H9 (cell line): ENCODE measurements at regions not wholly inside any gene's neighbourhood (a gene's known extent, or its start where the extent isn't known, plus 50 kb on each side); places are given as distances from the start of the nearest gene placed in this dataset.

ENCODE experiments used
- DNase-seq: peaks from one replicate; pipeline ENCODE4 v3.0.0-alpha.2; 2017
- H2AFZ ChIP-seq: one replicate; pipeline ENCODE4 v1.6.1; 2013; ENCODE audit warnings: mild to moderate bottlenecking, low read length, control low read depth, moderate library complexity
- H2AK5ac ChIP-seq: 2 replicates; pipeline ENCODE4 v1.6.1; 2013; ENCODE audit warnings: low read length, control low read depth, mixed read lengths; ENCODE audit not compliant: insufficient read length
- H2BK120ac ChIP-seq: one replicate; pipeline ENCODE4 v1.6.1; 2013; ENCODE audit warnings: low read depth, mild to moderate bottlenecking, low read length, control low read depth, inconsistent platforms; ENCODE audit not compliant: poor library complexity, severe bottlenecking
- H2BK12ac ChIP-seq: 2 replicates; pipeline ENCODE4 v1.6.1; 2013; ENCODE audit warnings: low read length, control low read depth, mixed read lengths, low read depth; ENCODE audit not compliant: insufficient read length
- H2BK15ac ChIP-seq: 2 replicates; pipeline ENCODE4 v1.6.1; 2013; ENCODE audit warnings: low read depth, low read length, control low read depth
- H2BK20ac ChIP-seq: one replicate; pipeline ENCODE4 v1.6.1; 2013; ENCODE audit warnings: low read depth, mild to moderate bottlenecking, low read length, control low read depth, inconsistent platforms; ENCODE audit not compliant: poor library complexity, severe bottlenecking
- H2BK5ac ChIP-seq: 2 replicates; pipeline ENCODE4 v1.6.1; 2013; ENCODE audit warnings: low read length, control low read depth, mixed read lengths; ENCODE audit not compliant: insufficient read length
- H3K14ac ChIP-seq: 2 replicates; pipeline ENCODE4 v1.6.1; 2013; ENCODE audit warnings: low read length, control low read depth; ENCODE audit not compliant: insufficient read depth
- H3K18ac ChIP-seq: 2 replicates; pipeline ENCODE4 v1.6.1; 2013; ENCODE audit warnings: low read depth, mild to moderate bottlenecking, mixed read lengths, low read length, control low read depth; ENCODE audit not compliant: insufficient read length
- H3K23ac ChIP-seq: 2 replicates; pipeline ENCODE4 v1.6.1; 2013; ENCODE audit warnings: low read length, control low read depth, mixed read lengths, low read depth; ENCODE audit not compliant: insufficient read length
- H3K23me2 ChIP-seq: 2 replicates; pipeline ENCODE4 v1.6.1; 2013; ENCODE audit warnings: low read depth, mild to moderate bottlenecking, mixed read lengths, low read length, control low read depth; ENCODE audit not compliant: insufficient read length, poor library complexity, severe bottlenecking
- H3K27ac ChIP-seq: 2 replicates; pipeline ENCODE4 v1.5.1; 2013; ENCODE audit warnings: low read length, control low read depth, mixed read lengths, low read depth; ENCODE audit not compliant: insufficient read length
- H3K27me3 ChIP-seq: 2 replicates; pipeline ENCODE4 v1.6.1; 2013; ENCODE audit warnings: low read length, control low read depth, inconsistent platforms; ENCODE audit not compliant: insufficient read depth
- H3K4ac ChIP-seq: 2 replicates; pipeline ENCODE4 v1.6.1; 2013; ENCODE audit warnings: low read depth, mild to moderate bottlenecking, control low read depth, inconsistent platforms, low read length, moderate library complexity
- H3K4me1 ChIP-seq: 2 replicates; pipeline ENCODE4 v1.6.1; 2013; ENCODE audit warnings: low read length, control low read depth, inconsistent platforms; ENCODE audit not compliant: insufficient read depth
- H3K4me2 ChIP-seq: 2 replicates; pipeline ENCODE4 v1.6.1; 2013; ENCODE audit warnings: low read length, control low read depth, mixed read lengths; ENCODE audit not compliant: insufficient read length, insufficient read depth
- H3K56ac ChIP-seq: 2 replicates; pipeline ENCODE4 v1.6.1; 2013; ENCODE audit warnings: low read depth, mild to moderate bottlenecking, mixed read lengths, low read length, control low read depth; ENCODE audit not compliant: insufficient read length
- H3K79me1 ChIP-seq: 2 replicates; pipeline ENCODE4 v1.6.1; 2013; ENCODE audit warnings: low read depth, mild to moderate bottlenecking, moderate library complexity, low read length, control low read depth, inconsistent platforms; ENCODE audit not compliant: insufficient read depth, poor library complexity, severe bottlenecking
- H3K79me2 ChIP-seq: 2 replicates; pipeline ENCODE4 v1.6.1; 2013; ENCODE audit warnings: low read length, control low read depth, inconsistent platforms; ENCODE audit not compliant: insufficient read depth
- H3K9ac ChIP-seq: 2 replicates; pipeline ENCODE4 v1.6.1; 2013; ENCODE audit warnings: low read length, control low read depth, mixed read lengths; ENCODE audit not compliant: insufficient read length; ENCODE audit errors: extremely low read depth
- H3K9me3 ChIP-seq: one replicate; pipeline ENCODE4 v1.6.1; 2013; ENCODE audit warnings: low read depth, low read length, inconsistent platforms; ENCODE audit not compliant: control insufficient read depth
- H3T11ph ChIP-seq: one replicate; pipeline ENCODE4 v1.6.1; 2013; ENCODE audit warnings: mild to moderate bottlenecking, low read length, control low read depth, inconsistent platforms
- H4K20me1 ChIP-seq: one replicate; pipeline ENCODE4 v1.6.1; 2013; ENCODE audit not compliant: control insufficient read depth, insufficient read length, insufficient read depth
- H4K5ac ChIP-seq: 2 replicates; pipeline ENCODE4 v1.6.1; 2013; ENCODE audit warnings: low read depth, mild to moderate bottlenecking, mixed read lengths, low read length, control low read depth; ENCODE audit not compliant: insufficient read length
- H4K8ac ChIP-seq: replicated peaks from 2 replicates; pipeline ENCODE4 v1.6.1; 2013; ENCODE audit warnings: low read length, control low read depth, mixed read lengths, low read depth; ENCODE audit not compliant: insufficient read length
- H4K91ac ChIP-seq: 2 replicates; pipeline ENCODE4 v1.6.1; 2013; ENCODE audit warnings: low read depth, mild to moderate bottlenecking, moderate library complexity, mixed read lengths, low read length, control low read depth; ENCODE audit not compliant: insufficient read length
- H3K27ac Mint-ChIP-seq, 3 experiments: 2 replicates in 2 of 3; 3 replicates in 1 of 3; pipeline ENCODE4 v1.8.0; 2020 to 2021; ENCODE audit warnings: mixed read lengths in 3 of 3, mild to moderate bottlenecking in 1 of 3, moderate library complexity in 1 of 3
- H3K27me3 Mint-ChIP-seq: 2 replicates; pipeline ENCODE4 v1.8.0; 2021; ENCODE audit warnings: low read depth, mild to moderate bottlenecking, moderate library complexity, mixed read lengths
- H3K36me3 Mint-ChIP-seq, 3 experiments: 2 replicates in 2 of 3; 3 replicates in 1 of 3; pipeline ENCODE4 v1.8.0; 2020 to 2021; ENCODE audit warnings: low read depth in 3 of 3, mixed read lengths in 3 of 3; ENCODE audit not compliant: insufficient read depth in 1 of 3
- H3K4me1 Mint-ChIP-seq, 2 experiments: 2 replicates each; pipeline ENCODE4 v1.8.0; 2020; ENCODE audit warnings: mixed read lengths in 2 of 2
- H3K4me3 Mint-ChIP-seq, 2 experiments: 2 replicates in 1 of 2; 3 replicates in 1 of 2; pipeline ENCODE4 v1.8.0; 2020 to 2021; ENCODE audit warnings: mild to moderate bottlenecking in 2 of 2, mixed read lengths in 2 of 2, moderate library complexity in 1 of 2
- H3K9me3 Mint-ChIP-seq, 2 experiments: 2 replicates in 1 of 2; 3 replicates in 1 of 2; pipeline ENCODE4 v1.8.0; 2020; ENCODE audit warnings: mild to moderate bottlenecking in 2 of 2, mixed read lengths in 2 of 2, moderate library complexity in 1 of 2
- WGBS: extraction: QIAGEN DNeasy Blood & Tissue Kit; methylation state at CpG from one replicate; pipeline ENCODE4 v1.1.7; 2013; ENCODE audit warnings: missing lambda C conversion rate, low lambda C conversion rate, mixed read lengths; ENCODE audit not compliant: insufficient read length; ENCODE audit errors: extremely low coverage; 5-methylcytosine and 5-hydroxymethylcytosine counted together
- TF ChIP-seq, protein P1 (sequence below): fragments of 200-600 bp; sonication (generic); conservative IDR thresholded peaks from 3 replicates; pipeline ENCODE4 v1.8.0; 2021; ENCODE audit warnings: antibody characterized with exemption, mild to moderate bottlenecking

DNA sequence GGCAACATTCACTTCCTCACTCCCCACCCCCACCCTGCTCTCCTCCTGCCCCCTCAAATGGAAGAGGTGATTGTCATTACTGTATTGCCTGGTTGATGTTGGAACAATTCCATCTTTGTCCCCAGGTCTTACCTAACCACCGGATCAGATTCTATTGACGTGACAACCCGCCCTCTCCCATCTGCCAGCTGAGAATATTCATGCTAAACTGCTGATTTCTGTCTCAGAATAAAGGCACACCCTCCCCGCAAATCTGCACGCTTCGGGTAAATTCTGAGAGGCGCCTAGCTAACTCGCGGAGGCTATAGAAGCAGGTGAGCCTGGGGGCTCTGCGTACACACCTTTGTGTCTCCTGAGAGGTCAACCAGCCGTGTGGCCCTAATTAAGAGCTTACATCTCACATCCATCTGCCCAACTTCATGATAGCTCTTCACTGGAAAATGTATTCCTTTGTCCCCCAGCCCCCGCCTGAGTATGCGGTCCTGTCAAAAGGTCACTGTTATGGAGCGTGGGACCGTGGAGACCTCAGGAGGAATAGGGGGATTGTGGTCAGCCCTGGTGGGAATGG is 1054.3 kb downstream of the VRK1 start:
- Mint-ChIP-seq H3K9me3 (no peaks in the 10 kb centered on the region), H3K27me3 (no peaks in the 10 kb centered on the region), H3K27ac (no peak overlapping the region; a peak in 1 of 7 replicates), H3K36me3 (no peaks in the 10 kb centered on the region), H3K4me1 (peaks cover 24 to 31% of the 10 kb centered on the region in 2 experiments), H3K4me3 (no peak overlapping the region)
- Histone ChIP-seq H3K4me1 (peaks cover 10% of the 10 kb centered on the region; the same call in 1 of the 2 replicates), H3K4me2 (no peak overlapping the region), H3K14ac (no peak overlapping the region), H3K79me1 (no peaks in the 10 kb centered on the region), H2BK15ac (no peak overlapping the region), H3K9ac (no peak overlapping the region), H3K56ac (no peak overlapping the region), H2AFZ (no peak overlapping the region), H4K8ac (no peak overlapping the region), H3K9me3 (no peaks in the 10 kb centered on the region), H3K23me2 (no peaks in the 10 kb centered on the region), H3K4ac (no peak overlapping the region), H4K91ac (no peak overlapping the region), H3K27ac (no peak overlapping the region), H2BK12ac (no peak overlapping the region), H2BK120ac (no peak overlapping the region), H4K20me1 (no peaks in the 10 kb centered on the region), H4K5ac (no peak overlapping the region), H2BK20ac (no peak overlapping the region), H3K27me3 (no peaks in the 10 kb centered on the region), H2AK5ac (no peak overlapping the region), H3K23ac (no peak overlapping the region), H3K79me2 (no peaks in the 10 kb centered on the region), H3T11ph (no peak overlapping the region), H3K18ac (no peak overlapping the region), H2BK5ac (no peak overlapping the region)
- DNase-seq, result no peak
- WGBS, result no CpG with 5 or more reads among the region's 15 CpGs
- TF ChIP-seq, protein P1, sequence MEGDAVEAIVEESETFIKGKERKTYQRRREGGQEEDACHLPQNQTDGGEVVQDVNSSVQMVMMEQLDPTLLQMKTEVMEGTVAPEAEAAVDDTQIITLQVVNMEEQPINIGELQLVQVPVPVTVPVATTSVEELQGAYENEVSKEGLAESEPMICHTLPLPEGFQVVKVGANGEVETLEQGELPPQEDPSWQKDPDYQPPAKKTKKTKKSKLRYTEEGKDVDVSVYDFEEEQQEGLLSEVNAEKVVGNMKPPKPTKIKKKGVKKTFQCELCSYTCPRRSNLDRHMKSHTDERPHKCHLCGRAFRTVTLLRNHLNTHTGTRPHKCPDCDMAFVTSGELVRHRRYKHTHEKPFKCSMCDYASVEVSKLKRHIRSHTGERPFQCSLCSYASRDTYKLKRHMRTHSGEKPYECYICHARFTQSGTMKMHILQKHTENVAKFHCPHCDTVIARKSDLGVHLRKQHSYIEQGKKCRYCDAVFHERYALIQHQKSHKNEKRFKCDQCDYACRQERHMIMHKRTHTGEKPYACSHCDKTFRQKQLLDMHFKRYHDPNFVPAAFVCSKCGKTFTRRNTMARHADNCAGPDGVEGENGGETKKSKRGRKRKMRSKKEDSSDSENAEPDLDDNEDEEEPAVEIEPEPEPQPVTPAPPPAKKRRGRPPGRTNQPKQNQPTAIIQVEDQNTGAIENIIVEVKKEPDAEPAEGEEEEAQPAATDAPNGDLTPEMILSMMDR, result no peak
